OCI-LY7 (cell line): ENCODE measurements at regions not wholly inside any gene's neighbourhood (a gene's known extent, or its start where the extent isn't known, plus 50 kb on each side); places are given as distances from the start of the nearest gene placed in this dataset.

Source experiments
- BruUV-seq: library from RNA; stranded (reverse); fragments of 400-500 nt; replicated peaks from 2 replicates; lab custom pipeline; 2021; lab: Mats Ljungman, UMichigan
- CTCF ChIA-PET: fragments of 300-600 bp; sonication (Branson Sonifier 250); formaldehyde crosslinking; loops from one replicate; lab custom pipeline; 2022; ENCODE audit warnings: antibody characterized with exemption; ENCODE audit not compliant: unreplicated experiment; lab: Charles Lee
- POLR2A ChIA-PET: fragments of 300-600 bp; sonication (Branson Sonifier 250); formaldehyde crosslinking; loops from one replicate; lab custom pipeline; 2022; ENCODE audit warnings: antibody characterized with exemption; lab: Charles Lee
- DNase-seq: peaks from one replicate; pipeline ENCODE4 v3.0.0-alpha.2; 2015; ENCODE audit warnings: low spot score
- H2AFZ ChIP-seq: fragments of 200-600 bp; sonication (generic), shearing (Covaris generic); 2 replicates; pipeline ENCODE4 v1.6.1; 2014; ENCODE audit warnings: mild to moderate bottlenecking, antibody characterized with exemption, low read length, moderate library complexity
- H3K27ac ChIP-seq: fragments of 200-600 bp; sonication (generic); 2 replicates; pipeline ENCODE4 v1.5.1; 2014; ENCODE audit warnings: mixed run types, low read depth, mild to moderate bottlenecking, moderate library complexity, low read length, inconsistent platforms; ENCODE audit not compliant: poor library complexity, severe bottlenecking
- H3K36me3 ChIP-seq: fragments of 200-600 bp; sonication (generic); 2 replicates; pipeline ENCODE4 v1.6.1; 2014; ENCODE audit warnings: mild to moderate bottlenecking, antibody characterized with exemption, low read length, moderate library complexity, mixed read lengths; ENCODE audit not compliant: insufficient read depth
- H3K4me1 ChIP-seq: fragments of 200-600 bp; sonication (generic); 2 replicates; pipeline ENCODE4 v1.5.1; 2014; ENCODE audit warnings: mild to moderate bottlenecking, low read length; ENCODE audit not compliant: insufficient read depth, poor library complexity, severe bottlenecking
- H3K4me2 ChIP-seq: fragments of 200-600 bp; sonication (generic); 2 replicates; pipeline ENCODE4 v1.6.1; 2014; ENCODE audit warnings: mild to moderate bottlenecking, low read length
- H3K4me3 ChIP-seq: fragments of 200-600 bp; sonication (generic); 2 replicates; pipeline ENCODE4 v1.5.1; 2014; ENCODE audit warnings: mild to moderate bottlenecking, low read depth, low read length; ENCODE audit not compliant: poor library complexity, severe bottlenecking
- H3K79me2 ChIP-seq: fragments of 200-600 bp; sonication (generic); 2 replicates; pipeline ENCODE4 v1.6.1; 2016; ENCODE audit warnings: low read depth, mild to moderate bottlenecking, low read length, moderate library complexity, mixed read lengths; ENCODE audit not compliant: insufficient read depth
- H3K9me2 ChIP-seq: fragments of 200-600 bp; sonication (generic); 2 replicates; pipeline ENCODE4 v1.6.1; 2016; ENCODE audit warnings: mild to moderate bottlenecking, low read length, mixed read lengths; ENCODE audit not compliant: insufficient read depth
- H3K9me3 ChIP-seq: fragments of 200-600 bp; sonication (generic); 2 replicates; pipeline ENCODE4 v1.6.1; 2014; ENCODE audit warnings: mild to moderate bottlenecking, mixed run types, low read length, mixed read lengths
- H4K20me1 ChIP-seq: fragments of 200-600 bp; sonication (generic); 2 replicates; pipeline ENCODE4 v1.6.1; 2014; ENCODE audit warnings: mild to moderate bottlenecking, antibody characterized with exemption, low read length, moderate library complexity, mixed read lengths; ENCODE audit not compliant: insufficient read depth
- CTCF ChIP-seq: fragments of 200-600 bp; sonication (generic); conservative IDR thresholded peaks from 2 replicates; pipeline ENCODE4 v1.5.1; 2014; ENCODE audit warnings: mild to moderate bottlenecking, antibody characterized with exemption, low read length, moderate library complexity, mixed read lengths
- EZH2phosphoT487 ChIP-seq: fragments of 200-600 bp; sonication (generic); IDR thresholded peaks from 2 replicates; pipeline ENCODE4 v1.6.1; 2018; ENCODE audit warnings: low read depth, borderline replicate concordance, mild to moderate bottlenecking, mixed run types, antibody characterized with exemption, low read length, moderate library complexity, mixed read lengths
- intact Hi-C: fragments of 100-400 bp; cut with micrococcal nuclease; formaldehyde crosslinking; loops from one replicate; pipeline ENCODE4 v1.10.0; 2022; ENCODE audit not compliant: unreplicated experiment

- H3K9me3 ChIP-seq, result no peaks in the 10 kb centered on the region
- intact Hi-C loops, result no loop called here
- no peak overlapping the region for H3K4me2 ChIP-seq
- no peaks in the 10 kb centered on the region for H3K36me3 ChIP-seq
- ChIA-PET POLR2A (no interaction called here), CTCF (no interaction called here)
- no peak overlapping the region for H2AFZ ChIP-seq
- H3K9me2 ChIP-seq, result no peaks in the 10 kb centered on the region
- H3K27ac ChIP-seq, result no peak overlapping the region
- H3K79me2 ChIP-seq, result no peaks in the 10 kb centered on the region
- no TSS peak for BruUV-seq
- H3K4me3 ChIP-seq, result no peak overlapping the region
- TF ChIP-seq EZH2phosphoT487 (no peak), CTCF (no peak)
- no peaks in the 10 kb centered on the region for H4K20me1 ChIP-seq
- no peaks in the 10 kb centered on the region for H3K4me1 ChIP-seq
- DNase-seq, result no peak
Measured at GRCh38 chr6:139586273-139586672, 211.8 kb upstream of the CITED2 start.

GRCh38 chr6:139584599-139584998 is 210.2 kb upstream of the CITED2 start:
- no peak for TF ChIP-seq CTCF
- TF ChIP-seq EZH2phosphoT487, result no peak
- H3K27ac ChIP-seq, result no peak overlapping the region
- CTCF ChIA-PET, result no interaction called here
- H3K4me2 ChIP-seq, result no peak overlapping the region
- no peaks in the 10 kb centered on the region for H3K36me3 ChIP-seq
- no peaks in the 10 kb centered on the region for H3K4me1 ChIP-seq
- no peaks in the 10 kb centered on the region for H3K79me2 ChIP-seq
- H3K4me3 ChIP-seq, result no peak overlapping the region
- H4K20me1 ChIP-seq, result no peaks in the 10 kb centered on the region
- POLR2A ChIA-PET, result no interaction called here
- no peaks in the 10 kb centered on the region for H3K9me3 ChIP-seq
- intact Hi-C loops, result no loop called here
- H2AFZ ChIP-seq, result no peak overlapping the region
- no peak for DNase-seq
- BruUV-seq, result no TSS peak
- H3K9me2 ChIP-seq, result no peaks in the 10 kb centered on the region

- no peak overlapping the region for H3K4me3 ChIP-seq
- no TSS peak for BruUV-seq
- H3K4me2 ChIP-seq, result no peak overlapping the region
- no peaks in the 10 kb centered on the region for H3K9me3 ChIP-seq
- H3K36me3 ChIP-seq, result no peaks in the 10 kb centered on the region
- H3K79me2 ChIP-seq, result no peaks in the 10 kb centered on the region
- no peak for DNase-seq
- ChIA-PET CTCF (no interaction called here), POLR2A (interaction anchor here (0.5 kb wide), 1 partner anchor 157 kb away, joined by 3 read pairs; no protein-coding TSS in a partner anchor)
- TF ChIP-seq EZH2phosphoT487 (no peak), CTCF (no peak)
- H2AFZ ChIP-seq, result no peak overlapping the region
- H3K4me1 ChIP-seq, result no peaks in the 10 kb centered on the region
- no peaks in the 10 kb centered on the region for H3K9me2 ChIP-seq
- intact Hi-C loops, result no loop called here
- H4K20me1 ChIP-seq, result no peaks in the 10 kb centered on the region
- H3K27ac ChIP-seq, result no peak overlapping the region
Measured at GRCh38 chr6:139583420-139583819, 209.0 kb upstream of the CITED2 start.
